ENCODE measurements at regions not wholly inside any gene's neighbourhood (a gene's known extent, or its start where the extent isn't known, plus 50 kb on each side); places are given as distances from the start of the nearest gene placed in this dataset.

- TF ChIP-seq, protein P1, sequence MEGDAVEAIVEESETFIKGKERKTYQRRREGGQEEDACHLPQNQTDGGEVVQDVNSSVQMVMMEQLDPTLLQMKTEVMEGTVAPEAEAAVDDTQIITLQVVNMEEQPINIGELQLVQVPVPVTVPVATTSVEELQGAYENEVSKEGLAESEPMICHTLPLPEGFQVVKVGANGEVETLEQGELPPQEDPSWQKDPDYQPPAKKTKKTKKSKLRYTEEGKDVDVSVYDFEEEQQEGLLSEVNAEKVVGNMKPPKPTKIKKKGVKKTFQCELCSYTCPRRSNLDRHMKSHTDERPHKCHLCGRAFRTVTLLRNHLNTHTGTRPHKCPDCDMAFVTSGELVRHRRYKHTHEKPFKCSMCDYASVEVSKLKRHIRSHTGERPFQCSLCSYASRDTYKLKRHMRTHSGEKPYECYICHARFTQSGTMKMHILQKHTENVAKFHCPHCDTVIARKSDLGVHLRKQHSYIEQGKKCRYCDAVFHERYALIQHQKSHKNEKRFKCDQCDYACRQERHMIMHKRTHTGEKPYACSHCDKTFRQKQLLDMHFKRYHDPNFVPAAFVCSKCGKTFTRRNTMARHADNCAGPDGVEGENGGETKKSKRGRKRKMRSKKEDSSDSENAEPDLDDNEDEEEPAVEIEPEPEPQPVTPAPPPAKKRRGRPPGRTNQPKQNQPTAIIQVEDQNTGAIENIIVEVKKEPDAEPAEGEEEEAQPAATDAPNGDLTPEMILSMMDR (IDR thresholded peaks at IDR 0.05; ENCODE audit: low read length), result no peak
- TF ChIP-seq EZH2 (optimal IDR thresholded peaks at IDR 0.05; ENCODE audit: low read depth, low read length), result no peak
Observed at GRCh38 chr6:14795451-14795850, 450.4 kb upstream of the JARID2 start.

All from MM.1S (cell line).